Fibroblast of gingiva (primary cell): ENCODE measurements at regions not wholly inside any gene's neighbourhood (a gene's known extent, or its start where the extent isn't known, plus 50 kb on each side); places are given as distances from the start of the nearest gene placed in this dataset.
A peak's percentile ranks its signal among the peaks of the same experiment; 100 is the strongest.
"Not testable (repeated sequence)": the region's sequence is repeated elsewhere in the genome, so short reads cannot be mapped to it uniquely, and the experiment has no call there.

Experiments
- DNase-seq: peaks from one replicate; pipeline ENCODE4 v3.0.0-alpha.2; 2011; ENCODE audit warnings: low read depth

DNA sequence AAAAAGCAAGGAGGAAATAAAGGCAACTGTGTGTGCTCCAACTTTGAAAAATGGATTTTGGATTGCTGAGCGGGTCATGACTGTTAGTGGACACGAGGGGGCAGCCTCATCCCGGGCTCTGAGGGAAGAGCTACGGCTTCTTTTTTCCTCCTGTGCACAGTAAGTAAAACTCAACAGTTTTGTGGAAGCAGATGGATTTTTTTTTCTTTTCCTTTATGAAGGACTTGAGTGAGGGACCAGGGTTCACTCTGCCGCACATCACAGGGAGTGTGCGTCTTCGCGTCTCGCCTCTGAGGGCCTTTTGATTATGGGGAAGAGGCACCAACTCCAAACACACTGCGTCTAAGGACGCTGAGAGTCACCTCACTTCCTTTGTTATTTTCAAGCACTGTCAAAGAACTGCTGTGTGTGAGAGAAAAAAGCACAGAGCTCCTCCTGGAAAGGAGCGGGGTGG, 80.3 kb upstream of the GOT2 start:
- DNase-seq = peak; percentile 33

DNA sequence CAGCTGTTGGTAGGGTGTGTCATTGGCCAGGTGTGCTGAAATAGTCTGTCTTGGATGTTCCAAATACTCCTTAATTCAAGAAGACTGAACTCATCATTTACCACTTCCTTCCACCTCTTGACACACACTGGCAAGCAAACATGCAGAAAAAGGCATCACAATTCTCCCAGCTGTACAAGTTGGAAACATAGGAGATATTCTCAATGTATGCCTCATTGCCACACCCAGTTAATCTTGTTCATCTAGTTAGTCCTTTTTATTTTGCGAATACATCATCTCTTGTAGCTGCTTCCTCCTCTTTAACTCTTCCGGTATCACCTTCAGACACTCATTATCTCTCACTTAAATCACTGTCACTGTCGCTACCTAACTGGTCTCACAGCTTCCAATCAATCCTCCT, 75.1 kb upstream of the GOT2 start:
- no peak for DNase-seq

DNA sequence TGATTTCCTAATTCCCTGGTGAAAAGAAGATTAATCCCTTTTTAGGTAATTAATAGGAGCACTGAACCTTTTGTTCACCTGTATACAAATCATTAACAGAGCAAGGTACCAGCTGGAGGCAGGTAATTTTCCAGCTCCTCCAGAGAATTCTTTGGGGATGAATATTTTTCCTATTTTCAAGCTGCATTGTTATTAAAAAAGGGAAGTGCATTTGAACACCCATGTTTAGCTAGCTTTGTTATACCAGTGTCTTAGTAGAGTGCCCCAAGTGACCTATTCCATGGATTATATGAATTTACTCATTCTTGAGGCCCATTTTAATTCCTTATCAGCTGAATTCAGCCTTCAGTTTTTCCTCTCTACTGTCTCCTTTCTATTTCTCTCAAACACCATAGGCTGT, 73.2 kb upstream of the GOT2 start:
- DNase-seq = no peak

DNA sequence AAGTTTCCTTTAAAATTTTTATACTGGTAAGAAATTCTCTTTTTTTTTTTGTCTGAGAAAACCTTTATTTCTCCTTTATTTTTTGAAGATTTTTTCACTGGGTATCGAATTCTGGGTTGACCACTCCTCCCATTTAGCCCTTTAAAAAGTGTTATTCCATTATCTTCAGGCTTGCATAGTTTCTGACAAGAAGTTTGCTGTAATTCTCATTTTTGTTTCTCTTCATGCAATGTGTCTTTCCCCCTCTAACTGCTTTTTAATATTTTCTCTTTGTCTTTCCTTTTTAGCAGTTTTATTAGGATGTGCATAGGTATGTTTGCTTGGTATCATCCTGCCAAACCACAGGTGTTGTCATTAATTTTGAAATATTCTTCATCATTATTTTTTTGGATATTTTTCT, 67.7 kb upstream of the GOT2 start:
- DNase-seq = no peak

DNA sequence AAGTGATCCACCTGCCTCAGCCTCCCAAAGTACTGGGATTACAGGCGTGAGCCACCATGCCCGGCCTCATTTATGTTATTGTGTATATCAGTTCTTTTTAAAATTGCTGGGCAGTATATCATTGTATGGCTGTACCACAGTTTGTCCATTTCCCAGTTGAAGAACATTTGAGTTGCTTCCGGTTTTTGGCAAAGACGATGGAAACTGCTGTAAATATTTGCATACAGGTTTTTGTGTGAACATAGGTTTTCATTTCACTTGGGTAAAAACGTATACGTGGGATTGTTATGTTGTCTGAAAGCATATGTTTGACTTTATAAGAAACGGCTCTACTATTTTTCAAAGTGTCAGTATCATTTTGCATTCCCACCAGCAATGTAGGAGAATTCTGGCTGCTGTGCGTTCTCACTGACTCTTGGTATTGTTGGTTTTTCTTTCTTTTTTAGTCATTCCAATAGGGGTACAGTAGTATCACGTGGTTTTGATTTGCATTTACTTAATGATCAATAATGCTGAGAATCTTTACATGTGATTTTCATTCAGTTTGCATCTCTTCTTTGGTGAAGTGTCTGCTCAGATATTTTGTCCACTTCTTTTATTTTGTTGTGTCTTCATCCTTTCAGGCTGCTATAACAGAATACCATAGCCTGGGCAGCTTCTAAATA, 63.2 kb upstream of the GOT2 start:
- no peak for DNase-seq

DNA sequence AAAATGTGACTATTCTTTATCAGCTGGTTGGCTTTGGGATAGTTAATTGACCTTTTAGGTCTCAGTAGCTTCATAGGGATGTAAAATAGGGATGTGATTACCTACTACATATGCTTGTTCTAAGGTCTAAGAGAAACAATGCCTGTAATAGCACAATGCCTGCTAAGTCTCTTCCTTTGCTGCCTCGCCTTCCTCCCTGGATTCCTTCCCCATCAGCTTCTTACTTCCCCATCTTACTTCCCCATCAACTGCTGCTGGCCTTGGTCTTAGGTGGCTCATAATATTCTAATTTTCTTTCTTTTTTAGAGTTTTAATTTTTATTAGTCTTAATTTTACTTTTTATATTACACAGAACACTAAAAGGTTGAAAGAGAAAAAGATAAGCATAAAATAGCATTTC, 59.2 kb upstream of the GOT2 start:
- DNase-seq = no peak

DNA sequence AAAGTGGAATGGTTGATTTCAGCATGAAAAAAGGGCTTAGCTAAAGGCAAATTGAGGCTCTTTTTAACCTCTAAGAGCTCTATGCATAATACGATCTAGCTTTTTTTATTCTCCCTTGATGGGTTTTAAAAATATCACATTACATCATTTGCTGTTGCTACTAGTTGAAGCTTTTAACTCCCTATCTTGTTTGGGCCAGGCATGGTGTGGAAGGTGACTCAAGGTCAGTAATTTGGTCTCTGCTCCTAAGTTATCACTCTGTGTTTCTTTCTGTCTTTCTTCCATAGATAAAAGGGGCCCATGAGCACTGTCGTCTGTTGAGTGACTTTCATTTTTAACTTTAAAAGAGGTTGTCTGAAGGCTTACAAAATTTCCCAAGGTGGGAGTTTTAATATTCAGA, 58.1 kb upstream of the GOT2 start:
- no peak for DNase-seq

DNA sequence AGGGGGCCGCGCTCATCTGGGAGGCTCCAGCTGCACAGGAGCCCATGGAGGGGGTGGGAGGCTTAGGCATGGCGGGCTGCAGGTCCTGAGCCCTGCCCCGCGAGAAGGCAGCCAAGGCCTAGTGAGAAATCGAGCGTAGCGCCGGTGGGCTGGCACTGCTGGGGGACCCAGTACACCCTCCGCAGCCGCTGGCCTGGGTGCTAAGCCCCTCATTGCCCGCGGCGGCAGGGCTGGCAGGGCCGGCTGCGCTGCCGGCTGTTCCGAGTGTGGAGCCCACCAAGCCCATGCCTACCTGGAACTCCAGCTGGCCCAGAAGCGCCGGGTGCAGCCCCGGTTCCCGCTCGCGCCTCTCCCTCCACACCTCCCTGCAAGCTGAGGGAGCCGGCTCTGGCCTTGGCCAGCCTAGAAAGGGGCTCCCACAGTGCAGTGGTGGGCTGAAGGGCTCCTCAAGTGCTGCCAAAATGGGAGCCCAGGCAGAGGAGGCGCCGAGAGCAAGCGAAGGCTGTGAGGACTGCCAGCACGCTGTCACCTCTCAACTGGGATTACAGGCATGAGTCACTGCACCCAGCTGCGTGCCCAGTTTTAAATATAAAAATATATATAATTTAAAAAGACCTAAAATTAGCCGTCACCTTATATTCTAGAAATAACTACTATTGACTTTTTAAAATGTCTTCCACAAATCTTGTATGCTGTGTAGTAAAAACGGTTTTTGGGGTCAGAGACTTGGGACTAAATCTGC, 56.9 kb upstream of the GOT2 start:
- not testable (repeated sequence) for DNase-seq

DNA sequence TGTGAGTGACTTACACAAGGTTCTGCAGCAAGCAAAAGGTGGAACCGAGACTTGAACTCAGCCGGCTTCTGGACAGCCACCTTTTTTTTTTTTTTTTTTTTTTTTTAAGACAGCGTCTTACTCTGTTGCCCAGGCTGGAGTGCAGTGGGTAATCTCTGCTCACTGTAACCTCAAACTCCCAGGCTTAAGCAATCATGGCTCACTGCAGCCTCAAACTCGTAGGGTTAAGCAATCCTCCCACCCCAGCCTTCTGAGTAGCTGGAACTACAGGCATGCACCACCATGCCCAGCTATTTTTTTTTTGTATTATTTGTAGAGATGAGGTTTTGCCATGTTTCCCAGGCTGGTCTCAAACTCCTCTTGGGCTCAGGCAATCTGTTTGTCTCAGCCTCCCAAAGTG, 55.2 kb upstream of the GOT2 start:
- no peak for DNase-seq
